ENCODE measurements at regions not wholly inside any gene's neighbourhood (a gene's known extent, or its start where the extent isn't known, plus 50 kb on each side); places are given as distances from the start of the nearest gene placed in this dataset.

DNA sequence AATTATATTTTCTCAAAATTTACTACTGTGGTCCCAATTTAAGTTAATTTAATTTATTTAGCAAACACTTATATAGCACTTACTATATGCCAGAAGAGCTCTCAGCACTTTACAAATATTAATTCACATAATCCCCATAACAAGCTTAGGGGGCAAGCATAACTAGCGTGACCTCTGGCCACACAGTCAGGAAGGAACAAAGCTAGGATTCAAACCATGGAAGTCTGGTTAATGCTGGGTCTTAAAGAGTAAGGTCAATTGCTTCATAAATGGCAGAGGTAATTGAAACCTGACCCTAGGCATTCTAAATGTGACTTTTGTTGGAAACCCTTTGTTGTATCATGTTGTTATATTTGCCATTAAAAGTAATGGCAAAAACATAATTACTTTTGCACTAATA, 279.5 kb upstream of the EMCN start:
- TF ChIP-seq CREM (CRISPR knock-in tag; IDR thresholded peaks at IDR 0.05) (no peak), ZNF263 (CRISPR knock-in tag; IDR thresholded peaks at IDR 0.05; ENCODE audit: low read depth) (no peak)
- TF ChIP-seq, protein P1, sequence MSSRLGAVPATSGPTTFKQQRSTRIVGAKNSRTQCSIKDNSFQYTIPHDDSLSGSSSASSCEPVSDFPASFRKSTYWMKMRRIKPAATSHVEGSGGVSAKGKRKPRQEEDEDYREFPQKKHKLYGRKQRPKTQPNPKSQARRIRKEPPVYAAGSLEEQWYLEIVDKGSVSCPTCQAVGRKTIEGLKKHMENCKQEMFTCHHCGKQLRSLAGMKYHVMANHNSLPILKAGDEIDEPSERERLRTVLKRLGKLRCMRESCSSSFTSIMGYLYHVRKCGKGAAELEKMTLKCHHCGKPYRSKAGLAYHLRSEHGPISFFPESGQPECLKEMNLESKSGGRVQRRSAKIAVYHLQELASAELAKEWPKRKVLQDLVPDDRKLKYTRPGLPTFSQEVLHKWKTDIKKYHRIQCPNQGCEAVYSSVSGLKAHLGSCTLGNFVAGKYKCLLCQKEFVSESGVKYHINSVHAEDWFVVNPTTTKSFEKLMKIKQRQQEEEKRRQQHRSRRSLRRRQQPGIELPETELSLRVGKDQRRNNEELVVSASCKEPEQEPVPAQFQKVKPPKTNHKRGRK (CRISPR knock-in tag; IDR thresholded peaks at IDR 0.05; ENCODE audit: borderline replicate concordance) = no peak
- TF ChIP-seq, protein P2, sequence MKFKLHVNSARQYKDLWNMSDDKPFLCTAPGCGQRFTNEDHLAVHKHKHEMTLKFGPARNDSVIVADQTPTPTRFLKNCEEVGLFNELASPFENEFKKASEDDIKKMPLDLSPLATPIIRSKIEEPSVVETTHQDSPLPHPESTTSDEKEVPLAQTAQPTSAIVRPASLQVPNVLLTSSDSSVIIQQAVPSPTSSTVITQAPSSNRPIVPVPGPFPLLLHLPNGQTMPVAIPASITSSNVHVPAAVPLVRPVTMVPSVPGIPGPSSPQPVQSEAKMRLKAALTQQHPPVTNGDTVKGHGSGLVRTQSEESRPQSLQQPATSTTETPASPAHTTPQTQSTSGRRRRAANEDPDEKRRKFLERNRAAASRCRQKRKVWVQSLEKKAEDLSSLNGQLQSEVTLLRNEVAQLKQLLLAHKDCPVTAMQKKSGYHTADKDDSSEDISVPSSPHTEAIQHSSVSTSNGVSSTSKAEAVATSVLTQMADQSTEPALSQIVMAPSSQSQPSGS (CRISPR knock-in tag; IDR thresholded peaks at IDR 0.05; ENCODE audit: borderline replicate concordance, low read depth) = no peak
